ENCODE measurements at regions not wholly inside any gene's neighbourhood (a gene's known extent, or its start where the extent isn't known, plus 50 kb on each side); places are given as distances from the start of the nearest gene placed in this dataset.

DNA sequence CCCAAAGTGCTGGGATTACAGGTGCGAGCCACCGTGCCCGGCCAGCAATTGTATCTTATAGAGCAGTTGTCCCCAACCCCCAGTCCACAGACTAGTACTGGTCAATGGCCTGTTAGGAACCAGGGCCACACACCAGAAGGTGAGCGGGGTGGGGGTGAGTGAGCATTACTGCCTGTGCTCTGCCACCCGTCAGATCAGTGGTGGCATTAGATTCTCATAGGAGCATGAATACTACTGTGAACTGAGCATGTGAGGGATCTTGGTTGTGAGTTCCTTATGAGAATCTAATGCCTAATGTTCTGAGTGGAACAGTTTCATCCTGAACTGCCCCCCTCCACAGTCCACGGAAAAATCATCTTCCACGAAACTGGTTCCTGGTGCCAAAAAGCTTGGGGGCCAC, 328.0 kb upstream of the BOD1L1 start:
- no peak for TF ChIP-seq POLR2A (IDR thresholded peaks at IDR 0.05)
- TF ChIP-seq, protein P1, sequence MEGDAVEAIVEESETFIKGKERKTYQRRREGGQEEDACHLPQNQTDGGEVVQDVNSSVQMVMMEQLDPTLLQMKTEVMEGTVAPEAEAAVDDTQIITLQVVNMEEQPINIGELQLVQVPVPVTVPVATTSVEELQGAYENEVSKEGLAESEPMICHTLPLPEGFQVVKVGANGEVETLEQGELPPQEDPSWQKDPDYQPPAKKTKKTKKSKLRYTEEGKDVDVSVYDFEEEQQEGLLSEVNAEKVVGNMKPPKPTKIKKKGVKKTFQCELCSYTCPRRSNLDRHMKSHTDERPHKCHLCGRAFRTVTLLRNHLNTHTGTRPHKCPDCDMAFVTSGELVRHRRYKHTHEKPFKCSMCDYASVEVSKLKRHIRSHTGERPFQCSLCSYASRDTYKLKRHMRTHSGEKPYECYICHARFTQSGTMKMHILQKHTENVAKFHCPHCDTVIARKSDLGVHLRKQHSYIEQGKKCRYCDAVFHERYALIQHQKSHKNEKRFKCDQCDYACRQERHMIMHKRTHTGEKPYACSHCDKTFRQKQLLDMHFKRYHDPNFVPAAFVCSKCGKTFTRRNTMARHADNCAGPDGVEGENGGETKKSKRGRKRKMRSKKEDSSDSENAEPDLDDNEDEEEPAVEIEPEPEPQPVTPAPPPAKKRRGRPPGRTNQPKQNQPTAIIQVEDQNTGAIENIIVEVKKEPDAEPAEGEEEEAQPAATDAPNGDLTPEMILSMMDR (IDR thresholded peaks at IDR 0.05 in 4 of 5, conservative IDR thresholded peaks at IDR 0.05 in 1 of 5), result no peak

Data from gastrocnemius medialis (tissue), 4 donors.